ENCODE measurements at regions not wholly inside any gene's neighbourhood (a gene's known extent, or its start where the extent isn't known, plus 50 kb on each side); places are given as distances from the start of the nearest gene placed in this dataset.
"Not testable (repeated sequence)": the region's sequence is repeated elsewhere in the genome, so short reads cannot be mapped to it uniquely, and the experiment has no call there.

DNA sequence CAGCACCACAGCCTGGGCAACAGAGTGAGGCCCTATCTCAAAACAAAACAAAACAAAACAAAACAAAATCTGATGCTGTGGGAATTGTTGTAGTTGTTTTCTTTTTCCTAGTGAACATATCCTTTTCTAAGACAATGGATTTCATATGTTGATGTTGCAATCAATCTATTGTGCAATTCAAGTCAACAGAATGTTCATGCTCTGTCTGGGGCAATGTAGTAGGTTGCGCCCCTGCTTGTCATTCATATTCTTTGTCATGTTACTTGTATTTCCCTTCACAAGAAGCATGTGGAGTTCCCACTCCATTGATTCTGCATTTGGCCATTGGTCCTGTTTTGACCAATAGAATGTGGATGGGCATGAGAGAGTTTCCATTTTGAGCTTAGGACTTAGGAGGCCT is 223.9 kb downstream of the DUSP10 start:
- no peak for DNase-seq (ENCODE audit: low read depth in 2 of 2)

DNA sequence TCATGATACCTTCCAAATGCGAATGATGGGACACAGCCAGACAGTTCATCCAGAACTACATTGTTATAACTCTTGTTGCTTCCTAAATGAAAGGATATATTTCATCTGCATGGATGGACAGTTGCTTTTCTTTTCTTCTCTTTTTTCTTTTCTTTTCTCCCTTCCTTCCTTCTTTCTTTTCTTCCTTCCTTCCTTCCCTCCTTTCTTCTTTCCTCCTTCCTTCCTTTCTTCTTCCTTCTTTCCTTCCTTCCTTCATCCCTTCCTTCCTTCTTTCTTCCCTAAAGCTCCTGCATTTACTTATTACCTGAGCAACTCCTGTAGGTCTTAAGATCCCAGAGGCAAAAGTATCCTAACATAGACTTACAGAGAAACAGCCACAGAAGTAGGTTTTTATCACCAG is 221.6 kb downstream of the DUSP10 start:
- DNase-seq (ENCODE audit: low read depth in 2 of 2), result no peak

DNA sequence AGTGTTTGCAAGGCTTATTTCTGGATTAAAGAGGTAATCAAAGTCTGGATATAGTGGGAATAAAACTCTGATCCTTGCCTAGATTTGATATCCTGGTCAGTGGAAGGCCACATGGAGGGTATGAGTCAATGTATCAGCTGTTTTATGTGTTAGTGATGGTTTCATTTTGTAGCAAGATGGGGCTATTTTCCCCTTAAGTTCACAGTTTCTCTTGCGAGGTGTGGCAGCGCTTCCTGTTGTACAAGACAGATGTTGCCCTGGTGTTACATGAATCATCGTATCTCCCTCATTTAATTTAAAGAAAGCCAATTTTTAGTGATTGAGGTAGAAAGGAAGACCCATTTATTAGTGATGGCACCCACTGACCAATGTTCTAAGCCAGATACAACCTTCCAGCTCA is 220.2 kb downstream of the DUSP10 start:
- no peak for DNase-seq (ENCODE audit: low read depth in 2 of 2)

DNA sequence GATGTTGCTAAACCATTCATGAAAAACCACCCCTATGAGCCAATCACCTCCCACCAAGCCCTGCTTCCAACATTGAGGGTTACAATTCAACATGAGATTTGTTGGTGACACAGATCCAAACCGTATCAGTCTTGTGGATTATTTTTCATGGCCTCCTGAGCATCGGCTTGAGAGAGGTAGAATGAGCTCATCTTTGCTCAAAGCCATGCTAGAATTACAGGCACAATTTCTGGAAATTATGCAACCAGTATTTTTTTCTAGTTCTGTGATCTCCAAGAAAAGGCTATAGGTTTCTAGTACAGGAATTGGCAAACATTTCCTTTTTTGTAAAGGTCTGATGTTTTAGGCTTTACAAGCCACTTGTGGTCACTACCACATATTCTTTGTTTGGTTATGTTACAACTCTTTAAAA is 219.4 kb downstream of the DUSP10 start:
- DNase-seq (ENCODE audit: low read depth in 2 of 2), result no peak

DNA sequence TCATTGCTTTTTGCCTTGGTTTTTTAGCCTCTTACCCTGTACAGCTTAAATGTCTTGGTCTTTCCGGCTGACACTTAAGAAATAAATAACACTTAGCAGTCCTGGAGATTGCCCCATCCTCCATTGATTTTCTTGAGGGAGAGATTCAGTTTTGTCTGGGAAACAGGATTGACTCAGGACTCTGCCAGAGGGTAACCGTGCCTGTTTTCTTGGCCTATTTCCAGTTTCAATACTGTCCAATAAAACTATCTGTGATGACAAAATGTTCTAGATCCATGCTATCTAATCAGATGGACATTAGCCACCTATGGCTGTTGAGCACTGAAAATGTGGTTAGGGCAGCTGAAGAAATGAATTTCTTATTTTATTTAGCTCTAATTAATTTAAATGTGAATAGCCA is 216.1 kb downstream of the DUSP10 start:
- no peak for DNase-seq (ENCODE audit: low read depth in 2 of 2)

DNA sequence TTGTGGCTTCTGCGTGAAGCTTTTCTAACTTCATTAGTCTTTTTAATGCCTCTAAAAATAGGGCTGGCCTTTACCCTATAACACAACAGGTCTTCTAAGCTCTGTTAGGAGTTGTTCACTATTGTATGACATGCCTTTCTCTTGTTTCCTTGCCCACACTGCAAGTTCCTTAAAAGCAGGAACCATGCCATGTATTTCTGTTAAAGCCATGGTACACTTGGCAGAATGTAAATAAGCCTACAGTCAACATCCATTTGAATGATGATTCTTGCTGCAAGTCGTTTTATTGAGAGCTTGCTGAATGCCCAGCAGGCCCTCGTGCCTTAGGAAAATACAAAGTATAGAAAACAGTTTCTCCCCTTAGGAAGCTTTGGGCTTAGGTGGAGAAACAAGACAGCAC is 214.6 kb downstream of the DUSP10 start:
- DNase-seq (ENCODE audit: low read depth in 2 of 2), result no peak

DNA sequence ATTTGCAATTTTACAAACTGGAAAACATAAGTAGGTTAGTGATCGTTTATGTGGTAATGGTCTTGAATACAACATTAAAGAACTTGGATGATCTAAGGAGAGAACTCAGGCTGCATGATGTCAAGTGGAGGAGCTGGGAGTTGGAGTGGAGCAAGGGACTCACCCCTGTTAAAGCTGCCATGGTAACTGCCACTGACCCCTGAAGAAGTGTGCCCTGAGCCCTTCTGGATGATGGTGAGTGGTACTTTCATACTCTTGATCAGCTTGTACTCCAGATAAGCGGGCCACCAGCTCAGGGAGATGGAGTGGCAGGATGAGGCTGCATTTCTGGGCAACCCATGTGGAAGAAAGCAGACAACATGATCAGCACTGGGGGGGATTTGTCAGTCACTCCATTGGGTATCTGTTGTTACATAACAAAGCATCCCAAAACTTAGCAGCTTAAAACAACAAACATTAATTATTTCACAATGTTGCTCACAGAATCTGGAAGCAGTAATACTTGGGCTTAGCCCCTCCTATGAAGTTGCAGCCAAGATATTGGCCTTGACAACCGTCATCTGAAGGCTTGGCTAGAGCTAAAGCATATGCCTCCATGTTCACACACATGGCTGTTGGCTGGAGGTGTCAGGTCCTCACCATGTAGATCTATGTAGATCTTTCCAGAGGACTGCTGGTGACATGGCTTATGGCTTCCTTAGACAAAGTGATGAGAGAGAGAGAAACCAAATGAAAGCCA is 213.8 kb downstream of the DUSP10 start:
- no peak for DNase-seq (ENCODE audit: low read depth in 2 of 2)

DNA sequence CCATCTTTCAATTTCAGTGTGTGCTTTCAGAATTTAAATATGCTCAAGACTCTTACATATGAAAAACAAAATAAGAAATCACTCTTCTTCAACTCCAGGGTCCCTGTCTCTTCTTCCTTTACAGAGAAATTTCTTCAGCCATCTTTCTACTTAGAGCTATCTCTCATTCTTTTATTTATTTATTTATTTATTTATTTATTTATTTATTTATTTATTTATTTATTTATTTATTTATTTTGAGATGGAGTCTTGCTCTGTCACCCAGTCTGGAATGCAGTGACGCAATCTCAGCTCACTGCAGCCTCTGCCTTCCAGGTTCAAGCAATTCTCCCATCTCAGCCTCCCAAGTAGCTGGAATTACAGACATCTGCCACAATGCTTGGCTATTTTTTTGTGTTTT is 211.7 kb downstream of the DUSP10 start:
- DNase-seq (ENCODE audit: low read depth in 2 of 2), result not testable (repeated sequence)

DNA sequence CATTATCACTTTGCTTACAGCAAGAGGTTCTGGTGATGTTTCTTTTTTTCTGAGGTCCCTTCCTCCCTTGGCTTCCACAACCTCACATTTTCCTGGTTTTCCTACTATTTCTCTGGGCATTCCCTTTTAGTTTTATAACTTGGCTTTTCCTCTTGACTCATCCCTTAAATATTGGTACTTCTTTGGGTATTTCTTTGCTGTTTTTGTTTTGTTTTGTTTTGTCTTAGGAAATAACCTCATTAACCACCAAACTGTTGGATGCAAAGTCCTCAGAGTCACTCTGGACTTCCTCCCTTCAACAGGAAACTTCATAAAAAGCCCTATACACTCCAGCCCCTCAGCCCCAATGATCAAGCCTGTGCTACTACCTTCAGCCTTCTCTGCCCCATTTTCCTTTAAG is 211.1 kb downstream of the DUSP10 start:
- DNase-seq (ENCODE audit: low read depth in 2 of 2), result no peak

DNA sequence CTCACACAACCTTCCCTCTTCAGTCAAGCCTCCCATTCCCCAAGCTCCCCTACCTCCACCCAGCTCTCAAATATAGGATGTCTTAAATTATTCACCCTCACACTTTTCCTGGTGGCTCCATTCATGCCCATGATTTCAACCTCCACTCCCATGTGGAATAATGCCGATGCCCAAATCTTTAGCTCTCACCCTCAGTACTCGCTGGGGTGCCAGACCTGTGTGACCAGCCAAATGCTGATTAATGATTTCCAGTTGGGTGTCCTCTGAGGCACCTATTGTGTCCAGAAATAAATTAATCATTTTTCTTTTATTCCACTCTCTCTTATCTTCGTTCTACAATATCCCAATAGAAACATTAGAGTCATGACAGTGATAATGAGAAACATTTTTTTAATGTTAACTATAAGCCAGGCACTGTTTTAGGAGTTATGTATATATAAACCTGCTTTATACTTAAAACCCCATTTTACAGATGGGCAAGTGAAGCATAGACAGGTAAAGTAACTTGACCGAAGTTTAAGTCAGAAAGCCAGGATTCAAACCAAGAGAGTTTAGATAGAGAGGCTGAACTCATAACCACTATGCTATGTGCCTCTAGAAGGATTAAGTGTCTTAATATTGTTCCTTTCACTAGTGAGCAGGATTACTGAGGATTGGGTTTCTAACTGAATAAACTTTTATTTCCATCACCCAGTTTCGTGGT is 209.7 kb downstream of the DUSP10 start:
- DNase-seq (ENCODE audit: low read depth in 2 of 2), result no peak

DNA sequence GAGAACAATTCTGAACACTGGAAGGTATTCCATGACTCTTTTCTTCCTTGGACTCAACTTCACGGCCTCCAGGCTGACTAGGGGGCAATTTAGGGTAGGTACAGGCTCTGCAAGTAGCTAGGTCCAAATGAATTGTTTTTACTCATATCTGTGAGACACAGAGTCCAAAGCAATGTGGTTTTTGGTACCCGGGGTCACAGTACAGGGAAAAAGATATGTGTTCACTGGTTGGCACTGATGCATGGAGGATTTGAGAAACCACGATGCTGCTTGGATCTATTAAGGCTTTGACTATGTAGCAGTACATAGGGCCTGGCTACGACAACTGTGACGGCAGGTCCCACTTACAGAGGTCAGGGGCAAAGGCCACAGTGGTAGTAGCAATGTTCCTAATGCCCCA is 200.6 kb downstream of the DUSP10 start:
- DNase-seq (ENCODE audit: low read depth in 2 of 2), result no peak

DNA sequence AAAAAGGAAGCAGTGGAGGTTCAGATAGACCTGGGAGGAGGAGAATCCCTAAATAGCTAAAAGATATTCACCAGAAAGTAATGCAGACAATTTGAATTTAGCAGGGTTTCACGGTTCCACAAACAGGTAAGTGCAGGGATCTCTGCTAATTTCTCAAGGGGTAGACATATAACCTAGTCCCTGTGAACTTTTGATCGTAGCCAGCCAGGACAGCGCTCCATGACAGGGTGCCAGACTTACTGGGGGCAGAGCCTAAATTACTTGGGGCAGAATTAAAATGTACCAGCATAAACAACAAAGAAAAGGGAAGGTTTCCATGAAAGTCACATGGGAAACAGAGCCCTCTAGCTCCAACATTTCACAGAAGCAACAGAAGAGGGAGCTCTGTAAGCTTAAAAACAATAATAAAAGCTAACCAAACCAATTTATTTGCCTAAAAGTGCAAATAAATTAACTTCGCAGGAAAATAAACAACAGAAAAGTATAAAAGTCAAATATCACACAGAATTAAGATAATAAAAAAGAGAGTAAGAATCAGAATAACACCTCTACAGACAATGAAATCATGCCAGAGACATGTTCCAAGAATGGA is 198.3 kb downstream of the DUSP10 start:
- peak; percentile 46 to 48 for DNase-seq (ENCODE audit: low read depth in 2 of 2)

DNA sequence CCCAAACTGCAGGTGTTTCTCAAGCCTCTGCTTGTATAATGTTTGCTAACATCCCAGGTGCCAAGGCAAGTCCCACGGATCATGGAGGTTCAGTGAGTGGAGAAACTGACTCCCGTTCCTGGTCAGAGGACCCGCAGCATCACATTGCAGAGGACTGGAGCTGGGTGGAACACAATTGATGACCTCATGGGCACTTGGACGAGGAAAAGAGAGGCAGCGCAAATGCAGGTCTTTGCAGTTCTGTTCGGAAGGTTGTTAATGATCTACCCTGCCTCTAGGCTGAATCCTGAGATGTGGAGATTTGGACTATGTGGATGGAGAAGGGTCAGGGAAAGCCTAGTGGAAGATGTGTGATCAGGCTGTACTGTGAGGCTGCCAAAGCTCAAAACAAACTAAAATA is 192.9 kb downstream of the DUSP10 start:
- no peak for DNase-seq (ENCODE audit: low read depth in 2 of 2)

DNA sequence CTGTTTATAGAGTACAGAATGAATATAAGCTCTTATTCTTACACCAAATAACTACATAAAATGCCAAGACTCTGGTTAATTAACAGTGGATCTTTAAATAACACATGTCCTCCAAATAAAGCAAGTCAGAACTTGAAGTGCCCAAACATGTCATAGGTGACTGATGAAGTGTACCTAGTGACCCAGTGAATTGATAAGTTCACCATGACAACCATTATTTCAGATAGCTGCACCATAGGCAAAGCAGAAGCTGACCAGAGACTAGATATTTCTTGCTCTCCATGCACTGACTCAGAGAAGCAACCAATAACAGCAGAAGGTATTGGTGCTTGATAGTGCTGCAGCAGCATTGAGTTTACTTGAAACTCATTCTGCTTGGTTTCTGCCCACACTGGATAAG is 192.1 kb downstream of the DUSP10 start:
- no peak for DNase-seq (ENCODE audit: low read depth in 2 of 2)

DNA sequence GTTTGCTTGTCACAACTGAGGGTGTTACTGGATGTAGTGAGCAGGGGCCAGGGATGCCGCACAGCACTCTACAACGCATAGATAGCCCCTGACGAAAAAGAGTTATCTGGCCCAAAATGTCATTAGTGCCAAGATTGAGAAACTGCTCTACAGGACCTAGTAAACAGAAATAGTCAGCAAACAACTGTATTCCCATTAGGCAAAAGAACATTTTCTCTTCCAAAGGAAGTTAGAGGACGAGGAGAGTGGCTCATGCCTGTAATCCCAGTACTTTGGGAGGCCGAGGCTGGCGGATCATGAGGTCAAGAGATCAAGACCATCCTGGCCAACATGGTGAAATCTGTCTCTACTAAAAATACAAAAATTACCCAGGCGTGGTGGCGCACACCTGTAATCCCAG is 189.1 kb downstream of the DUSP10 start:
- not testable (repeated sequence) for DNase-seq (ENCODE audit: low read depth in 2 of 2)

DNA sequence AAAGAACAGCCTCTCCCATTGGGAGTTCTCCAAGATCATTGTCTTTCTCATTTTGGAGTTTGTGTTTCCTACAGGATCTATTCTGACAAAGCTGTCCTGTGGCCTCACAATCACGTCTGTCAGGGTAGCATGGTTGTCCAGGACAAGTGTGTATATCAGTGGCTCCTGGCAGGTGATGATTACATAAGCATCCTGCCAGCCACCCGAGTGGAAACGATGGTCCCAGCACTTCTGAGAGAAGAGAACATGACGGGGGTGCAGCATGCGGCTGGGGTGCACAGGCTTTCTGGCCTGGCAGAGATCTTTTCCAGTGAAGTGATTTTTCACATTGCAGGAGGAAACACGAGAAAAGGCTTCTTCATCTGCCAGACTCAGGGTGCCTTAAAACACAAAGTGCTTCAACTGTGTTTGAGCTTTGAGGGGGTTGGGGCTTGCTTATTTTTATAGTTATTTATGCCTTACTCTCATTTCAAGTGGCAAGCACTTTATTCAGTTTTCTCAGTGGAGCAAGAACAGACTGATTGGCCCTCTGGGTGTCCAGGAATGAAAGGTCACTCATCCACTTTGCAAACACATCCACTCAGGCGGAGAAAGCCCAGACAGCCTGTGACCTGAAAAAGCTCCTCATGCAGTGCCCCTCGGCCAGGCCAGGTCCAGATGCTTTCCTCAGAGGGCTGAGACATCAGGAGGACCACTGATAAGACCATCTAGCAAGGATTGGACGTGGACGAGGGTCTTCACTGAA is 186.0 kb downstream of the DUSP10 start:
- DNase-seq (ENCODE audit: low read depth in 2 of 2), result no peak

DNA sequence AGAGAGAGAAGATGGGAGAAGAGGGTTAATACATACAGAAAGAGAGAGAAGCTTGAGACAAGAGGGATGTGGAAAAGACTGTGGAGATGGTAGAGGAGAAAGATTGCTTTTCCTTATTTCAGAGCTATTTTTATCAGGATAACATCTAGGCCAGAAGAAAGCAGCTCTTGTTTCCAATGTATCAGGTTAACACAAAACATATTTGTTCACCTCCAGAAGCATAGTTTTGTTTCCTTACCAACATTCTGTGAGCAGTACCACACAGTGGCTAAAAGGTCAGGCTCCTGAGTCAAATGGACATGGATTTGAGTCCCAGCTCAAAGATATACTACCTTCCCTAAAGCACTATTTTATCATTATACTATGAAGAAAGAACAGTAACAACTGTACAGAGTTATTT is 185.5 kb downstream of the DUSP10 start:
- no peak for DNase-seq (ENCODE audit: low read depth in 2 of 2)

DNA sequence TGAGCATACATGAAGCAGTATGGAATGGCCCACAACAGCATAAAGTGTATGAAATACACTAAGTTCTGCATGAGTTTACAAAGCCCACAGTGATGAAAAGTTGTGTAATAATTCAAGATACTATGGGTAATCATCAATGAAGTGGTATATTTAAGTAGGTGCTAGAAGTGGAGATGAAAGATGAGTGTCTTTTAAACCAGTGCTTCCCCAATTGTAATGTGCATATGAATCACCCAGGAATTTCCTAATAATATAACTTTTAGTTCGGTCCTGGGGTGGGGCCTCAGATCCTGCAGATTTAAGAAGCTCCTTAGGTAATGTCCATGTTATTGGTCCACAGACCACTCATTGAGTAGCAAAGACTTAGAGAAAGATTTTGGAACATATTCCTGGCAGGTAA is 184.9 kb downstream of the DUSP10 start:
- no peak for DNase-seq (ENCODE audit: low read depth in 2 of 2)

DNA sequence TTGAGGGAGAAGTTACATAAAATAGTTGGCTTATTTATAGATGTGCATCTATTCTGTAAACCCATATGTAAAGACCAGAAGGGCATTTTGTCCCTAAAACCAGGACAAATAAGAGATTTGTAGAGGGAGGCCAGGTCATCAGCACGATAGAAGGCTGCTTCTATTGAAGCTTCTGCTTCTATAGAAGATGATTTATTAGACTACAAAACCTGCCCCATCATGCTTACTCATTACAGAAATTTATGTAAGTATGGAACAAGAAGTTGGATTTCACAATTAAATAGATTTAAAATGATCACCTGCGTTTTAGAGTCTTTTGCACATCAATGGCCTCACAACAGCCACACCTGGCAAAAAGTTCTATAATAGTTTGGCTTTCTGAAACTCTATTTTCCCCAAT is 183.5 kb downstream of the DUSP10 start:
- no peak for DNase-seq (ENCODE audit: low read depth in 2 of 2)

DNA sequence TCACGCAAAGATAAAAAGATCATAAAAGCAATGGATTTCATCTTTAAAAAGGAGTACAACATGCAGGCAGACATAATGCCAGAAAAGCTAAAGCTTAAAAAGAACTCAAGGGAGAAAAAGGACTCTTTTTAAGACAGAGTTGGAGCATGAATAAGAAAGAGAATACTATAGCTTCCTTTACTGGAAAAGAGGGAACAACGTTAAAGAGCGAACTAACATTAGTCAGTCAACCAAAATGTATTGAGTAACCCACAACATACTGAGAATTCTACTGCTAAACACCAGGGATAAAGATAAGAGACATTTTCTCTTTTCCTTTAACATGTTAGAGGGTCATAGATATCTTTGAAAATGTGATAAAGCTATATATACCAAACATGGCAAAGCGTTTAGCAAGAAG is 182.0 kb downstream of the DUSP10 start:
- no peak for DNase-seq (ENCODE audit: low read depth in 2 of 2)

DNA sequence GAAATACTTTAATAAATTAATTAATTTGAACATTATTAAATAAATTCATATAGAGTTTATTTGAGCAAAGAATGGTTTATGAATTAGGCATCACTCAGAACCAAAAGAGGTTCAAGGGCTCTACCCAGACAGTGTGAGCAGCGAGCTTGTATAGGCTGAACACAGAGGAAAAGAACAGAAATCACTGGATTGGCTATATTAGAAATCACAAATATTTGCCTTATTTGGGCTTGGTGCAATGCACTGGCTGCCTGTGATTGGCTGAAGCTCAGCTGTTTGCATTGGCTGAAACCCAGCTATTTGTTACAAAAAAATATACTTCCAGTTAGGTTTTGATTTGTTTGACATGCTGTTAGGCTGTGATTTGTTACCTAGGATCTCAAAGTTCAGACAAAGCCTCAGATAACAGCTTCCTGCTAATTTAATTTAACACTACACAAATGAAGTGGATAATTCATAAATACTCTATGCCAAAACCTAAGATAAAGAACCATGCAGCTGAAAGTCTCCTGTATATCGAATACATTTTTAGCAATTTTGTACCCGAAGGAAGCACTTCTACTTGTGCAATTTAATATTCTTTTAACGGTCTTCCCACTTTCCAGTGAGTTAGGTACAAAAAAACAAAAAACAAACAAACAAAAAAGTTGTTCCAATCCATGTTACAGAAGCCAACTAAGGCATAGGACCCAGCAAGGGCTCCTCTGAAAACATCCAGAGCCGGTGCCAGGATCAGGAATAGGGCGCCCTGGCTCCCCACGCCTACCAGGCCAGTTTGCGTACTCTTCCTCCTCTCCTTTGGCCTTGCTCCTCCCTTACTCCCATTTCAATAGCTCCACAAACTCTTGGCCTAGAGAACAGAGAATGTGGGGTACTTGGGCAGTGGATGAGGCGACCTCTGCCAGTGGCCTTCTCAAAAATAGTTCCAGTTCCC is 179.1 kb downstream of the DUSP10 start:
- DNase-seq (ENCODE audit: low read depth in 2 of 2), result peak; percentile 6 to 25
